B cell (primary cell): ENCODE measurements at regions not wholly inside any gene's neighbourhood (a gene's known extent, or its start where the extent isn't known, plus 50 kb on each side); places are given as distances from the start of the nearest gene placed in this dataset.

Experiments used
- ATAC-seq: fragments of 200-7000 bp; cut with Tn5 transposase; one replicate; pipeline ENCODE4 v1.10.0; 2021; ENCODE audit warnings: low read depth, mild to moderate bottlenecking, moderate number of reproducible peaks, moderate library complexity
- CTCF ChIA-PET: fragments of 350-600 bp; sonication (Branson Sonifier 250); formaldehyde crosslinking; loops from one replicate; lab custom pipeline; 2021; ENCODE audit warnings: antibody characterized with exemption, inconsistent platforms; lab: Charles Lee
- POLR2A ChIA-PET: fragments of 350-600 bp; sonication (Branson Sonifier 250); formaldehyde crosslinking; loops from one replicate; lab custom pipeline; 2021; ENCODE audit warnings: antibody characterized with exemption; lab: Charles Lee
- DNase-seq: peaks from one replicate; pipeline ENCODE4 v3.0.0; 2013
- H2AFZ ChIP-seq: 2 replicates; pipeline ENCODE4 v1.6.1; 2012; ENCODE audit warnings: mild to moderate bottlenecking, low read depth, low read length; ENCODE audit not compliant: insufficient read depth, poor library complexity, severe bottlenecking
- H3K27ac ChIP-seq, 2 donors: 1 replicate in 1 of 2; 2 replicates in 1 of 2; pipeline ENCODE4 v1.5.1; 2012 to 2013; ENCODE audit warnings: low read length in 2 of 2, mild to moderate bottlenecking in 2 of 2, moderate library complexity in 1 of 2
- H3K27me3 ChIP-seq, 4 experiments: fragments of 200-600 bp in 1 of 4; sonication (generic) in 1 of 4; replicated peaks in 1 of 4; 1 replicate in 2 of 4; 2 replicates in 2 of 4; pipeline versions ENCODE4 v1.6.1 to v1.7.0; 2013 to 2016; ENCODE audit warnings: low read length in 3 of 4, mild to moderate bottlenecking in 2 of 4, mixed read lengths in 1 of 4, moderate library complexity in 1 of 4; ENCODE audit not compliant: insufficient read depth in 4 of 4, control insufficient read depth in 3 of 4; ENCODE audit errors: control extremely low read depth in 1 of 4
- H3K36me3 ChIP-seq, 2 experiments: replicated peaks in 1 of 2; 1 replicate in 1 of 2; 2 replicates in 1 of 2; pipeline versions ENCODE4 v1.6.1 to v1.7.1; 2013; ENCODE audit warnings: low read length in 1 of 2; ENCODE audit not compliant: insufficient read depth in 2 of 2, control insufficient read depth in 1 of 2; ENCODE audit errors: control extremely low read depth in 1 of 2, extremely low read depth in 1 of 2
- H3K4me1 ChIP-seq, 2 donors: fragments of 200-600 bp in 1 of 2; sonication (generic) in 1 of 2; 1 replicate in 1 of 2; 2 replicates in 1 of 2; pipeline versions ENCODE4 v1.5.1 to v1.6.1; 2013 to 2017; ENCODE audit warnings: low read length in 2 of 2; ENCODE audit not compliant: control insufficient read depth in 2 of 2, insufficient read depth in 2 of 2
- H3K4me2 ChIP-seq: replicated peaks from 2 replicates; pipeline ENCODE3; 2012; ENCODE audit warnings: mild to moderate bottlenecking, low read depth, low read length; ENCODE audit not compliant: poor library complexity, severe bottlenecking
- H3K4me3 ChIP-seq, 5 experiments: fragments of 200-600 bp in 1 of 5; sonication (generic) in 1 of 5; 1 replicate in 3 of 5; 2 replicates in 2 of 5; pipeline versions ENCODE4 v1.5.1 to v1.7.0; 2011 to 2016; ENCODE audit warnings: low read length in 4 of 5, mild to moderate bottlenecking in 4 of 5, low read depth in 2 of 5, control low read depth in 1 of 5, moderate library complexity in 1 of 5; ENCODE audit not compliant: insufficient read depth in 1 of 5; ENCODE audit errors: control extremely low read depth in 1 of 5, extremely low read depth in 1 of 5
- H3K79me2 ChIP-seq: fragments of 200-600 bp; sonication (generic); one replicate; pipeline ENCODE4 v1.6.0; 2016; ENCODE audit warnings: low read length; ENCODE audit not compliant: control insufficient read depth, insufficient read depth
- H3K9ac ChIP-seq: fragments of 200-600 bp; sonication (generic); 2 replicates; pipeline ENCODE4 v1.6.1; 2017; ENCODE audit warnings: mild to moderate bottlenecking, low read length, moderate library complexity
- H3K9me3 ChIP-seq, 3 donors: one replicate each; pipeline versions ENCODE4 v1.6.1 to v1.7.1; 2013; ENCODE audit warnings: low read length in 2 of 3; ENCODE audit not compliant: control insufficient read depth in 2 of 3, insufficient read depth in 1 of 3; ENCODE audit errors: control extremely low read depth in 1 of 3
- H4K20me1 ChIP-seq: 2 replicates; pipeline ENCODE4 v1.6.0; 2012; ENCODE audit warnings: mild to moderate bottlenecking, low read length; ENCODE audit not compliant: insufficient read depth, control insufficient read depth, poor library complexity, severe bottlenecking
- H3K27ac Mint-ChIP-seq: one replicate; pipeline ENCODE4 v1.8.0; 2021; ENCODE audit warnings: mixed read lengths
- H3K27me3 Mint-ChIP-seq: one replicate; pipeline ENCODE4 v1.8.0; 2021; ENCODE audit warnings: mixed read lengths
- H3K4me1 Mint-ChIP-seq: one replicate; pipeline ENCODE4 v1.8.0; 2021; ENCODE audit warnings: mixed read lengths
- H3K4me3 Mint-ChIP-seq: one replicate; pipeline ENCODE4 v1.8.0; 2021; ENCODE audit warnings: mixed read lengths
- H3K9me3 Mint-ChIP-seq: one replicate; pipeline ENCODE4 v1.8.0; 2022; ENCODE audit warnings: mixed read lengths; ENCODE audit not compliant: insufficient read depth
- EZH2 ChIP-seq: IDR thresholded peaks from 2 replicates; pipeline ENCODE4 v1.6.1; 2012; ENCODE audit warnings: borderline replicate concordance, low read depth, mild to moderate bottlenecking, moderate library complexity, low read length; ENCODE audit not compliant: insufficient read depth, poor library complexity, severe bottlenecking
- WGBS: methylation state at CpG from one replicate; pipeline ENCODE4 v1.1.5; 2013; ENCODE audit warnings: missing lambda C conversion rate; ENCODE audit not compliant: insufficient coverage; 5-methylcytosine and 5-hydroxymethylcytosine counted together
- intact Hi-C: fragments of 100-400 bp; cut with micrococcal nuclease; formaldehyde crosslinking; loops from one replicate; pipeline ENCODE4 v1.10.0; 2022
- TF ChIP-seq, protein P1 (sequence below): fragments of 200-600 bp; IDR thresholded peaks from one replicate; pipeline ENCODE4 v1.8.0; 2022; ENCODE audit warnings: antibody characterized with exemption, mild to moderate bottlenecking

DNA sequence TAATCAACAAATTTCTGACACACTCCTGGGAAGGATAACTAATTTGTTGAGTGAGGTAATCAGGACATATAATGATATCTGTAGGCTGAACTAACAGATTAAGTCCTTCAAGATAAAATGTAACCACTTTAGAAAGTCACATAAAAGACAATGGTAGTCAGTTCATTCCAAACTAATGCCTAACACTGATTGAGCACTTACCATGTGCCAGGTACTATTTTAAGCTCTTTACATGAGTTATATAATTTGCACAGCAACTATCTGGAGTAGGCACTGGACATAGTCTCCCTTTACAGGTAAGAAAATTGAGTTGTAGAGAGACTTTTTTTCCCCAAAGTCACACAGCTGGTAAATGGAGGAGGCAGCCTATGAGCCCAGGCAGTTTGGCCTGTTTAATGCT is 211.2 kb upstream of the CFAP20DC start:
- H3K9ac ChIP-seq, result no peak overlapping the region
- intact Hi-C loops, result no loop called here
- ATAC-seq (no peak), DNase-seq (no peak)
- H3K27ac ChIP-seq, result no peak overlapping the region
- no peak overlapping the region for H2AFZ ChIP-seq
- peaks cover 17 to 20% of the 10 kb centered on the region in 2 donors for H3K4me1 ChIP-seq
- no peak overlapping the region for H3K4me3 ChIP-seq
- no peaks in the 10 kb centered on the region for H3K9me3 ChIP-seq
- ChIA-PET POLR2A (no interaction called here), CTCF (no interaction called here)
- Mint-ChIP-seq H3K27me3 (no peaks in the 10 kb centered on the region), H3K4me3 (no peak overlapping the region), H3K9me3 (peaks cover 5% of the 10 kb centered on the region), H3K4me1 (peaks cover 25% of the 10 kb centered on the region), H3K27ac (no peak overlapping the region)
- H3K79me2 ChIP-seq, result no peaks in the 10 kb centered on the region
- no peaks in the 10 kb centered on the region for H4K20me1 ChIP-seq
- no peaks in the 10 kb centered on the region for H3K27me3 ChIP-seq
- no peak overlapping the region for H3K4me2 ChIP-seq
- TF ChIP-seq, protein P1, sequence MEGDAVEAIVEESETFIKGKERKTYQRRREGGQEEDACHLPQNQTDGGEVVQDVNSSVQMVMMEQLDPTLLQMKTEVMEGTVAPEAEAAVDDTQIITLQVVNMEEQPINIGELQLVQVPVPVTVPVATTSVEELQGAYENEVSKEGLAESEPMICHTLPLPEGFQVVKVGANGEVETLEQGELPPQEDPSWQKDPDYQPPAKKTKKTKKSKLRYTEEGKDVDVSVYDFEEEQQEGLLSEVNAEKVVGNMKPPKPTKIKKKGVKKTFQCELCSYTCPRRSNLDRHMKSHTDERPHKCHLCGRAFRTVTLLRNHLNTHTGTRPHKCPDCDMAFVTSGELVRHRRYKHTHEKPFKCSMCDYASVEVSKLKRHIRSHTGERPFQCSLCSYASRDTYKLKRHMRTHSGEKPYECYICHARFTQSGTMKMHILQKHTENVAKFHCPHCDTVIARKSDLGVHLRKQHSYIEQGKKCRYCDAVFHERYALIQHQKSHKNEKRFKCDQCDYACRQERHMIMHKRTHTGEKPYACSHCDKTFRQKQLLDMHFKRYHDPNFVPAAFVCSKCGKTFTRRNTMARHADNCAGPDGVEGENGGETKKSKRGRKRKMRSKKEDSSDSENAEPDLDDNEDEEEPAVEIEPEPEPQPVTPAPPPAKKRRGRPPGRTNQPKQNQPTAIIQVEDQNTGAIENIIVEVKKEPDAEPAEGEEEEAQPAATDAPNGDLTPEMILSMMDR, result no peak
- TF ChIP-seq EZH2, result no peak
- H3K36me3 ChIP-seq, result no peaks in the 10 kb centered on the region

DNA sequence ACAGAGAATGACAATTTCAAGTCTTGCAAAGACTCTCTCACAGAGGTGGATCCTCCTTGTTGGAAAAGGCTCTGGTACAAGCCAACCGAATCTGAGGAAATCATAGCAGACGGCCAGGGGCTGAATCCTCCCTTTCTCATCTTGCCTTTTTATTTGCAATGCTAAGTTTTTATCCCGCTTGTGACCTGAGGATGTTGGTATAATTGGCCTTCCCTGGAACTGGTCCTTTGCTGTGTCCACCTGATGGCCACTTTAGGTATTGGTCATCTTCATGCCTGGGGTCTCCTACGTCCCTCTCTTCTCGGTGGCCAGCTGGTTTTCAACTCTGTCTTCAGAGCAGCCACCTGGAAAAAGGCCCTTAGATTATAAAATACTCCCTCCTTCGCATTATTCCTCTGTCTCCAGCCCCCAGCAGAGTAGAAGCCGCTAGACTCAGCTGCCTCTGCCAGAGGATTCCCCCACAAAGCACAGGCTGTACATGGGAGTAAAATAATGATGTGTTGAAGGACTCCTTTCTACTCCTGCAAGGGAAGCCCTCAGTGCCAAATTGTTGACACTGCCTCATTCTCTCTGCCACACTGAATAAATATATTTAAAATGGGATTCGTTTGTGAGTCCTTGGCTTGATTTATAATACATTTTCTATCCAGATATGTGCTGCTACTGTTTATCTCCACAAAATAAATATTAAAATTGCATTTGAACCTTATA is 208.9 kb upstream of the CFAP20DC start:
- H3K9me3 ChIP-seq, result no peaks in the 10 kb centered on the region
- no peaks in the 10 kb centered on the region for H3K36me3 ChIP-seq
- no peak overlapping the region for H3K4me2 ChIP-seq
- no peaks in the 10 kb centered on the region for H3K27me3 ChIP-seq
- intact Hi-C loops, result no loop called here
- H3K27ac Mint-ChIP-seq, result no peak overlapping the region
- peaks cover 17 to 20% of the 10 kb centered on the region in 2 donors for H3K4me1 ChIP-seq
- no peak overlapping the region for H2AFZ ChIP-seq
- no peak overlapping the region for H3K4me3 Mint-ChIP-seq
- H3K9me3 Mint-ChIP-seq, result no peaks in the 10 kb centered on the region
- ChIA-PET CTCF (no interaction called here), POLR2A (no interaction called here)
- H3K4me3 ChIP-seq, result no peak overlapping the region
- no peak for DNase-seq
- H3K9ac ChIP-seq, result no peak overlapping the region
- H3K27me3 Mint-ChIP-seq, result no peaks in the 10 kb centered on the region
- 94% methylated on average over 3 of the region's 8 CpGs for WGBS
- ATAC-seq, result no peak
- H4K20me1 ChIP-seq, result no peaks in the 10 kb centered on the region
- no peak for TF ChIP-seq EZH2
- TF ChIP-seq, protein P1, result no peak
- H3K79me2 ChIP-seq, result no peaks in the 10 kb centered on the region
- H3K4me1 Mint-ChIP-seq, result peaks cover 25% of the 10 kb centered on the region
- no peak overlapping the region for H3K27ac ChIP-seq
